GM12873 (cell line): ENCODE measurements at regions not wholly inside any gene's neighbourhood (a gene's known extent, or its start where the extent isn't known, plus 50 kb on each side); places are given as distances from the start of the nearest gene placed in this dataset.

Experiments used
- TF ChIP-seq, protein P1 (sequence below): IDR thresholded peaks from 2 replicates; pipeline ENCODE4 v1.5.1; 2012; ENCODE audit warnings: low read depth, mild to moderate bottlenecking, moderate library complexity, low read length, control low read depth; ENCODE audit not compliant: insufficient read depth; ENCODE audit errors: missing control alignments

DNA sequence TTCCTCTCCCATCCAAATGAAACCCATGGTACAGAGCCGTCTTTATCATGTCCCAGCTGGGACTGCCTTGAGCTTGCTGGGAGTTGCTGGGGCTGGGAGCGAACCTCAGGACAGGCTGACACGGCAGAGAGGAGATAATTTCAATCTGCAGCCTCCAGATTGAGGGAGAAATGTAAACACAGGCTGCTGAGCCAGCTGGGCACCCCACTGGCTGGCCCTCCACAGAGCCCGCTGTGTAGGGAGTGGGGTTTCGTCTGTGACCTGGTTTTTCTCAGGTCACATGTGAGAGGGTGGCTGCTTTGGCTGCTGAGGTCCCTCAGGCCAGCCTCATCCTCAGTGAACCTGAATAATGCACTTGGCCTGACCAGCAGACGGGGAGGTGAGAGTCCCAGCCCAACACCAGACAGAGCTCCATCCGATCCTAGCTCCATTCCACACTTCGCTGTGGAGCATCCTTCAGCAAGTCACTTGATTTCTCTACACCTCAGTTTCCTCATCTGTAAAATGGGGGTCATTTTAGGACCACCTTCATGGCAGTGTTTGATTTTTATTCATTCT lies 121.6 kb upstream of the MRPS22 start:
- TF ChIP-seq, protein P1, sequence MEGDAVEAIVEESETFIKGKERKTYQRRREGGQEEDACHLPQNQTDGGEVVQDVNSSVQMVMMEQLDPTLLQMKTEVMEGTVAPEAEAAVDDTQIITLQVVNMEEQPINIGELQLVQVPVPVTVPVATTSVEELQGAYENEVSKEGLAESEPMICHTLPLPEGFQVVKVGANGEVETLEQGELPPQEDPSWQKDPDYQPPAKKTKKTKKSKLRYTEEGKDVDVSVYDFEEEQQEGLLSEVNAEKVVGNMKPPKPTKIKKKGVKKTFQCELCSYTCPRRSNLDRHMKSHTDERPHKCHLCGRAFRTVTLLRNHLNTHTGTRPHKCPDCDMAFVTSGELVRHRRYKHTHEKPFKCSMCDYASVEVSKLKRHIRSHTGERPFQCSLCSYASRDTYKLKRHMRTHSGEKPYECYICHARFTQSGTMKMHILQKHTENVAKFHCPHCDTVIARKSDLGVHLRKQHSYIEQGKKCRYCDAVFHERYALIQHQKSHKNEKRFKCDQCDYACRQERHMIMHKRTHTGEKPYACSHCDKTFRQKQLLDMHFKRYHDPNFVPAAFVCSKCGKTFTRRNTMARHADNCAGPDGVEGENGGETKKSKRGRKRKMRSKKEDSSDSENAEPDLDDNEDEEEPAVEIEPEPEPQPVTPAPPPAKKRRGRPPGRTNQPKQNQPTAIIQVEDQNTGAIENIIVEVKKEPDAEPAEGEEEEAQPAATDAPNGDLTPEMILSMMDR = no peak

DNA sequence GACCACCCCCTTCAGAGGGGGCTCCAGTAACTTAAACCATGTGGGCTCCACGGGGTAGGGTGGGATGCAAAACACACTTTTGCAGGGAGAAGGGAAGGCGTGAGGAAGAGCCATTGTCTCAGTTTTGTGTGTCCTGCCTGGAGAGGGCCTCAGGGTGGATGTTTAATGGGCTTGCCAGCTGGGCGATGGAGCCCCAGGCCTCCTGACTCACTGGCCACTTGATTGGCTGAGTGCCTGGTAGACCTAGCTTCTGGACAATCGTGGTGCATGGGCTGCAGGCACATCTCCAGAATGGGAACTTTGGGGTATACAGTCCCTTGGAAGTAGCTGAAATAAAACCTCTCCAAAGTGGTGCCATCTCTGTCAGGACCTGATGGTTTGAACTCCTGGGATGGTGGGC lies 118.3 kb upstream of the MRPS22 start:
- TF ChIP-seq, protein P1 = no peak

DNA sequence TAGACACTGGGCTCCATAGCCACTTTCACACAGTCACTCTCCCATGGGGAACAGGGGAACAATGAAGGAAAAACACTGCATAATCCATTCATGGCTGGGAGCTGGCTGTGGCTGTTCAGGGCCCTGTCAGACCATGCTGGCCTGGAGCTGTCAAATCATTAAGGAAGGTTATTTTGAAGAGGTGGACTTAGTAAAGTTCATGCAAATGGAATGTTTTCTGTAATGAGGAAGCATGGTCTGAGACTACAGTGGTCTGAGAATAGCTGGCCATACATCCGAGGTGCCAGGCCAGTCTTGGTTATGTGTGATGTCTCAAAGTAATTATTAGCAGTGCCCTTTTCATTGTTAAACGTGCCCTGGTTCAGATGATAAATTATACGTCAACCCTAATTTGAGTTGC lies 117.1 kb upstream of the MRPS22 start:
- TF ChIP-seq, protein P1 = no peak

DNA sequence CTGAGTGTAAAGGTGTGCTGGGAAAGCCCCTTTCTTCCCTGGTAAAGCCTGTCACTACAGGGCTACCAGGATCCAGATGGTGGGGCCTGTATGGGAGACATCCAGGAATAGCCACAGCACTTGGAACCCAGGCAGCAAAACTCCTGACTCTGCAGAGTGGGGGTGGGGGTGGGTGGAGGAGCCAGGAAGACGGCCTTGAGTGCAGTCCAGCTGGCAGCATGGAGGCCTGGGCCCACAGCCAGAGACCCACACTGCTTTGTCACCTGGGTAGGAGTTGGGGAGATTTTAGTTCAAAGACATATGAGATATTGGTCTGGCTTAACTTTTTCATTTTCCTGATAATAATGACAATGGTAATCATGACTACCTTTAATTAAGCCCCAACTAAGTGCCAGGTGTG lies 116.7 kb upstream of the MRPS22 start:
- TF ChIP-seq, protein P1 = no peak

DNA sequence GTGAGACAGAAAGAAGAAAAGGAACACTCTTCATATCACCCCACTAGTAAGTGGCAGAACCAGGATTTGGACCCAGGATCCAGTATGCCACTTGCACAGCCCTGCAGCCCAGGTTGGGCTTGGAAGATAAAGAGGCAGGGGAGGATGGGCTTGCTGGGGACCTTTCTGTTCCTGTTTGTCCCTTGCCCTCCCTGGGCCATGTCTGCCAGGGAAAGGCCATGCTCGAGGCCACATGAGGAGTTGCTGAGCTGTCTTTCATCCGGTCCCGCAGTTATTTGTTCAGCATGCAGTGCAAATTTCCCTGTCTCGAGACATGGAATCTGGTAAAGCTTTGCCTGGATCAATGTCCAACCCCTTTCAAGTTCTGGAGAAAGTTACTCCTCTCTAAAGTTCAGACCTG lies 116.0 kb upstream of the MRPS22 start:
- TF ChIP-seq, protein P1 = no peak

DNA sequence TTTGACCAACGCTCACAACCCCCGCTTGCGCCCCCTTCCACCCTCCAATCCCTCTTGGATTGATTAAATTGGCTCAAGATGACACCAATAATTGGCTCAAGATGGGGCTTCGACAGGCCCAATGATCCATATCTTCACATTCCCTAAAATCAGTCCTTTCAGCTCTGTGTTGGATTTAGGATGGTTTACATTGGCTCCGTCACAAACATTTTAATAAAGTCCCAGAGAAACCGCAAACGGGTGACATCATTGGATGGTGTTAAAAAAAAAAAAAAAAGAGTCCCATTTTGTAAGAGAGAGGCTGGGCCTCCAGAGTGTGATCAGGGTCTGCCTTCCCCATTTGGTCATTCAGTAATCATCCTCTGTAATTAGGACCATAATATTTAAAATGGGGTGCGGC lies 113.4 kb upstream of the MRPS22 start:
- TF ChIP-seq, protein P1 = no peak

DNA sequence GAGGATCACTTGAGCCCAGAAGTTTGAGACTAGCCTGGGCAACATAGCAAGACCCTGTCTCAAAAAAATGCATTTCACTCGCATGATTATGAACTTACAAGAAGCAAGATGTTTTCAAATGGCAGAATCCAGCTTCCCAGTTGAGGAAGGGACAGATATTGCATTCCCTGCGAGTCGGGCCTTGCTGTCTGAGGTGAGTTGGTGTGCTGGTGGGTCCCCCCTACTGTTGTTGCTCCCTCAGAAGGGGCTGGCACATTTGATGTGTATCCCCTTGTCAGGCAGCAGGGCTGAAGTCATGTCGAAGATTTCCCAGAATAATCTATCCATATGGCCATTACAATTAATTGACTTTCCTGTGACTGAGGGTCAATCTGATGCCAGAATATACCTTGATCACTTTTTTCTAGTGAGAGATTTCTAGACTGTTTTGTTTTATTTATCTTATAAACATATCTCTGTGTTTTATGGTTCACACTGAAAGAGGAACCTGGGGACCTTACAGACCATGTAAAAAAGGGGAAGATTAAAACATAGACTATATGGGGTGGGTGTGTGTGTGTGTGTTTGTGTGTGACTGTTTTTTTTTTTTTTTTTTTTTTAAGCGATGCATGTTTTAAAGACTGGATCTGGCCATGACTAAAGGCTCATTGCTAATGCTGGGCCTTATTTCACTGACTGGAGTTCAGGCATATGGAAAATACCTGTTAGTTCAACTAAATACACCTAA lies 112.1 kb upstream of the MRPS22 start:
- TF ChIP-seq, protein P1 = no peak
